Jurkat, Clone E6-1 (cell line): ENCODE measurements at regions not wholly inside any gene's neighbourhood (a gene's known extent, or its start where the extent isn't known, plus 50 kb on each side); places are given as distances from the start of the nearest gene placed in this dataset.

ENCODE experiments used
- DNase-seq: peaks from one replicate; pipeline ENCODE4 v3.0.0-alpha.2; 2011; ENCODE audit warnings: low read depth, low spot score
- H3K4me3 ChIP-seq: 2 replicates; pipeline ENCODE4 v1.5.1; 2011; ENCODE audit warnings: mild to moderate bottlenecking, low read length, control low read depth, moderate library complexity

GRCh38 chr7:84654273-84654672, 459.7 kb upstream of the SEMA3A start:
- H3K4me3 ChIP-seq: no peak overlapping the region

GRCh38 chr7:84651876-84652275, 457.3 kb upstream of the SEMA3A start:
- no peak overlapping the region for H3K4me3 ChIP-seq
- DNase-seq: no peak

More at GRCh38 chr7:84654273-84654672, 459.7 kb upstream of the SEMA3A start:
- DNase-seq: no peak

GRCh38 chr7:84647797-84648757, 453.5 kb upstream of the SEMA3A start:
- DNase-seq: no peak
- no peak overlapping the region for H3K4me3 ChIP-seq

- no peak overlapping the region for H3K4me3 ChIP-seq
- DNase-seq: no peak
These were observed 448.0 kb upstream of the SEMA3A start for GRCh38 chr7:84642611-84643010.

- no peak for DNase-seq
- H3K4me3 ChIP-seq: no peak overlapping the region
These were observed 446.0 kb upstream of the SEMA3A start for GRCh38 chr7:84640637-84641036.

- DNase-seq: no peak
These were observed 443.7 kb upstream of the SEMA3A start for GRCh38 chr7:84638339-84638697.

GRCh38 chr7:84637568-84638338, 443.2 kb upstream of the SEMA3A start:
- H3K4me3 ChIP-seq: no peak overlapping the region
- DNase-seq: no peak

More at GRCh38 chr7:84638339-84638697, 443.7 kb upstream of the SEMA3A start:
- H3K4me3 ChIP-seq: no peak overlapping the region

GRCh38 chr7:84631913-84632312, 437.3 kb upstream of the SEMA3A start:
- no peak for DNase-seq
- no peak overlapping the region for H3K4me3 ChIP-seq

GRCh38 chr7:84629640-84630318, 435.2 kb upstream of the SEMA3A start:
- DNase-seq: no peak

GRCh38 chr7:84629216-84629615, 434.6 kb upstream of the SEMA3A start:
- no peak overlapping the region for H3K4me3 ChIP-seq
- DNase-seq: no peak

More at GRCh38 chr7:84629640-84630318, 435.2 kb upstream of the SEMA3A start:
- no peak overlapping the region for H3K4me3 ChIP-seq

- DNase-seq: no peak
- no peak overlapping the region for H3K4me3 ChIP-seq
These were observed 432.7 kb upstream of the SEMA3A start for GRCh38 chr7:84627250-84627649.

GRCh38 chr7:84624927-84625326, 430.3 kb upstream of the SEMA3A start:
- DNase-seq: no peak
- H3K4me3 ChIP-seq: no peak overlapping the region

- DNase-seq: no peak
These were observed 429.9 kb upstream of the SEMA3A start for GRCh38 chr7:84624527-84624926.

GRCh38 chr7:84617265-84618030, 422.9 kb upstream of the SEMA3A start:
- DNase-seq: no peak
- no peak overlapping the region for H3K4me3 ChIP-seq

More at GRCh38 chr7:84624527-84624926, 429.9 kb upstream of the SEMA3A start:
- no peak overlapping the region for H3K4me3 ChIP-seq

- DNase-seq: no peak
- H3K4me3 ChIP-seq: no peak overlapping the region
These were observed 420.4 kb upstream of the SEMA3A start for GRCh38 chr7:84614821-84615501.

- no peak overlapping the region for H3K4me3 ChIP-seq
- DNase-seq: no peak
These were observed 418.5 kb upstream of the SEMA3A start for GRCh38 chr7:84612981-84613681.

GRCh38 chr7:84611391-84611790, 416.8 kb upstream of the SEMA3A start:
- H3K4me3 ChIP-seq: no peak overlapping the region
- DNase-seq: no peak

GRCh38 chr7:84610390-84610789, 415.8 kb upstream of the SEMA3A start:
- no peak for DNase-seq
- no peak overlapping the region for H3K4me3 ChIP-seq
